IMR-90 (cell line): ENCODE measurements at regions not wholly inside any gene's neighbourhood (a gene's known extent, or its start where the extent isn't known, plus 50 kb on each side); places are given as distances from the start of the nearest gene placed in this dataset.
A peak's percentile ranks its signal among the peaks of the same experiment; 100 is the strongest.

ENCODE experiments used
- ATAC-seq: fragments of 200-7000 bp; cut with Tn5 transposase; 2 replicates; pipeline ENCODE4 v1.9.1; 2020; ENCODE audit warnings: low read depth, mild to moderate bottlenecking, moderate library complexity
- BruUV-seq: library from RNA; stranded (reverse); fragments of 400-500 nt; replicated peaks from 2 replicates; lab custom pipeline; 2021; lab: Mats Ljungman, UMichigan
- CTCF ChIA-PET: fragments of 300-600 bp; formaldehyde crosslinking; extraction: SDS; loops from one replicate; lab custom pipeline; 2021; ENCODE audit warnings: antibody characterized with exemption; lab: Yijun Ruan, JAX
- POLR2A ChIA-PET: fragments of 300-600 bp; sonication (Branson Sonifier 250); formaldehyde crosslinking; loops from one replicate; lab custom pipeline; 2022; ENCODE audit warnings: antibody characterized with exemption; ENCODE audit not compliant: unreplicated experiment; lab: Charles Lee
- DNase-seq: peaks from one replicate; pipeline ENCODE4 v3.0.0; 2013
- H2AFZ ChIP-seq: replicated peaks from 2 replicates; pipeline ENCODE3; 2013; ENCODE audit warnings: low read length, mild to moderate bottlenecking; ENCODE audit not compliant: poor library complexity
- H2AK5ac ChIP-seq: 2 replicates; pipeline ENCODE4 v1.6.1; 2013; ENCODE audit warnings: low read depth, low read length, inconsistent platforms
- H2AK9ac ChIP-seq: replicated peaks from 2 replicates; pipeline ENCODE3; 2013; ENCODE audit warnings: mild to moderate bottlenecking, low read depth, low read length, moderate library complexity; ENCODE audit not compliant: poor library complexity
- H2BK120ac ChIP-seq: 2 replicates; pipeline ENCODE4 v1.6.1; 2013; ENCODE audit warnings: low read depth, low read length, inconsistent platforms
- H2BK15ac ChIP-seq: 3 replicates; pipeline ENCODE4 v1.6.1; 2013; ENCODE audit warnings: low read depth, low read length, inconsistent platforms
- H2BK20ac ChIP-seq: 2 replicates; pipeline ENCODE4 v1.6.1; 2013; ENCODE audit warnings: low read depth, mild to moderate bottlenecking, inconsistent platforms, low read length, moderate library complexity
- H2BK5ac ChIP-seq: 2 replicates; pipeline ENCODE4 v1.6.1; 2013; ENCODE audit warnings: mild to moderate bottlenecking, low read depth, low read length, inconsistent platforms; ENCODE audit not compliant: poor library complexity, severe bottlenecking
- H3K14ac ChIP-seq: replicated peaks from 2 replicates; pipeline ENCODE4 v1.6.1; 2013; ENCODE audit warnings: low read depth, low read length, inconsistent platforms
- H3K18ac ChIP-seq: 2 replicates; pipeline ENCODE4 v1.6.1; 2013; ENCODE audit warnings: low read depth, low read length, control low read depth
- H3K23ac ChIP-seq: 2 replicates; pipeline ENCODE4 v1.6.1; 2013; ENCODE audit warnings: low read depth, low read length, inconsistent platforms
- H3K27ac ChIP-seq: 2 replicates; pipeline ENCODE4 v1.5.1; 2013; ENCODE audit warnings: mild to moderate bottlenecking, control low read depth, low read length; ENCODE audit not compliant: insufficient read depth
- H3K27me3 ChIP-seq: 2 replicates; pipeline ENCODE4 v1.6.1; 2013; ENCODE audit warnings: low read length; ENCODE audit not compliant: control insufficient read depth, insufficient read depth
- H3K36me3 ChIP-seq: 2 replicates; pipeline ENCODE4 v1.6.1; 2013; ENCODE audit warnings: low read length, mixed read lengths; ENCODE audit not compliant: control insufficient read depth, insufficient read depth
- H3K4ac ChIP-seq: 2 replicates; pipeline ENCODE4 v1.6.1; 2013; ENCODE audit warnings: low read depth, low read length, inconsistent platforms
- H3K4me1 ChIP-seq: 2 replicates; pipeline ENCODE4 v1.6.1; 2013; ENCODE audit warnings: low read length, mixed read lengths; ENCODE audit not compliant: control insufficient read depth, insufficient read depth
- H3K4me2 ChIP-seq: 2 replicates; pipeline ENCODE4 v1.6.1; 2013; ENCODE audit warnings: low read depth, mild to moderate bottlenecking, control low read depth, low read length, moderate library complexity
- H3K4me3 ChIP-seq: 2 replicates; pipeline ENCODE4 v1.5.1; 2013; ENCODE audit warnings: low read depth, mild to moderate bottlenecking, control low read depth, low read length, moderate library complexity; ENCODE audit not compliant: insufficient read depth
- H3K56ac ChIP-seq: 2 replicates; pipeline ENCODE4 v1.6.1; 2013; ENCODE audit warnings: low read length, inconsistent platforms; ENCODE audit not compliant: insufficient read depth; ENCODE audit errors: extremely low read depth
- H3K79me1 ChIP-seq, 2 experiments: 2 replicates each; pipeline ENCODE4 v1.6.1; 2013; ENCODE audit warnings: low read length in 2 of 2, inconsistent platforms in 1 of 2, low read depth in 1 of 2
- H3K9ac ChIP-seq: 2 replicates; pipeline ENCODE4 v1.6.1; 2013; ENCODE audit warnings: low read depth, low read length, control low read depth
- H3K9me1 ChIP-seq: 2 replicates; pipeline ENCODE4 v1.6.1; 2013; ENCODE audit warnings: low read length, inconsistent platforms; ENCODE audit not compliant: insufficient read depth
- H3K9me3 ChIP-seq: 2 replicates; pipeline ENCODE4 v1.6.1; 2013; ENCODE audit warnings: low read length; ENCODE audit not compliant: control insufficient read depth, insufficient read depth
- H4K20me1 ChIP-seq: 2 replicates; pipeline ENCODE4 v1.6.1; 2013; ENCODE audit warnings: low read length, inconsistent platforms; ENCODE audit not compliant: insufficient read depth
- H4K5ac ChIP-seq: 2 replicates; pipeline ENCODE4 v1.6.1; 2013; ENCODE audit warnings: mild to moderate bottlenecking, low read depth, low read length, control low read depth
- H4K8ac ChIP-seq, 2 experiments: 2 replicates each; pipeline ENCODE4 v1.6.1; 2013; ENCODE audit warnings: low read depth in 2 of 2, low read length in 2 of 2, control low read depth in 1 of 2, inconsistent platforms in 1 of 2
- H4K91ac ChIP-seq: 2 replicates; pipeline ENCODE4 v1.6.1; 2013; ENCODE audit warnings: low read depth, low read length, inconsistent platforms; ENCODE audit not compliant: insufficient read depth
- BHLHE40 ChIP-seq: fragments of 150-350 bp; IDR thresholded peaks from 2 replicates; pipeline ENCODE4 v1.6.1; 2016; ENCODE audit warnings: mild to moderate bottlenecking, low read depth, low read length
- CEBPB ChIP-seq: IDR thresholded peaks from 2 replicates; pipeline ENCODE4 v1.6.1; 2012; ENCODE audit warnings: low read depth, low read length, improper control_type of control experiment
- CHD1 ChIP-seq: IDR thresholded peaks from 2 replicates; pipeline ENCODE4 v1.6.1; 2012; ENCODE audit warnings: low read depth, low read length, improper control_type of control experiment
- ELK1 ChIP-seq: fragments of 150-350 bp; IDR thresholded peaks from 2 replicates; pipeline ENCODE4 v1.6.1; 2016; ENCODE audit warnings: low read depth, mild to moderate bottlenecking, low read length, moderate library complexity, borderline replicate concordance
- MAZ ChIP-seq: IDR thresholded peaks from 2 replicates; pipeline ENCODE4 v1.6.1; 2012; ENCODE audit warnings: low read depth, mild to moderate bottlenecking, low read length, improper control_type of control experiment, moderate library complexity, borderline replicate concordance
- POLR2A ChIP-seq: IDR thresholded peaks from 2 replicates; pipeline ENCODE4 v1.6.1; 2012; ENCODE audit warnings: mild to moderate bottlenecking, low read depth, low read length
- RAD21 ChIP-seq: IDR thresholded peaks from 2 replicates; pipeline ENCODE4 v1.6.1; 2012; ENCODE audit warnings: low read length, improper control_type of control experiment
- RCOR1 ChIP-seq: IDR thresholded peaks from 2 replicates; pipeline ENCODE4 v1.6.1; 2012; ENCODE audit warnings: mild to moderate bottlenecking, low read length, improper control_type of control experiment; ENCODE audit not compliant: insufficient replicate concordance
- RFX5 ChIP-seq: IDR thresholded peaks from 2 replicates; pipeline ENCODE4 v1.8.0; 2012; ENCODE audit warnings: low read depth, mild to moderate bottlenecking, low read length, moderate library complexity
- WGBS, 2 experiments: methylation state at CpG; one replicate each; pipeline versions ENCODE4 v1.1.5 to v1.1.7; 2013; ENCODE audit warnings: missing lambda C conversion rate in 2 of 2; ENCODE audit not compliant: insufficient read length in 1 of 2; ENCODE audit errors: extremely low coverage in 2 of 2; 5-methylcytosine and 5-hydroxymethylcytosine counted together
- dilution Hi-C: fragments of 300-500 bp; cut with HindIII; formaldehyde crosslinking; loops from one replicate; pipeline ENCODE4 v1.14.3; 2018; ENCODE audit warnings: low sequenced_read_pairs; ENCODE audit not compliant: unreplicated experiment
- in situ Hi-C: fragments of 300-500 bp; cut with MboI; formaldehyde crosslinking; loops from 3 replicates; pipeline ENCODE4 v1.14.3; 2019; ENCODE audit warnings: low sequenced_read_pairs, inconsistent platforms, mixed read lengths
- intact Hi-C: fragments of 100-400 bp; cut with micrococcal nuclease; formaldehyde crosslinking; loops from 2 replicates; pipeline ENCODE4 v1.10.0; 2022
- TF ChIP-seq, protein P1 (sequence below): conservative IDR thresholded peaks from 2 replicates; pipeline ENCODE4 v1.5.1; 2012; ENCODE audit warnings: mild to moderate bottlenecking, low read depth, low read length, improper control_type of control experiment

DNA sequence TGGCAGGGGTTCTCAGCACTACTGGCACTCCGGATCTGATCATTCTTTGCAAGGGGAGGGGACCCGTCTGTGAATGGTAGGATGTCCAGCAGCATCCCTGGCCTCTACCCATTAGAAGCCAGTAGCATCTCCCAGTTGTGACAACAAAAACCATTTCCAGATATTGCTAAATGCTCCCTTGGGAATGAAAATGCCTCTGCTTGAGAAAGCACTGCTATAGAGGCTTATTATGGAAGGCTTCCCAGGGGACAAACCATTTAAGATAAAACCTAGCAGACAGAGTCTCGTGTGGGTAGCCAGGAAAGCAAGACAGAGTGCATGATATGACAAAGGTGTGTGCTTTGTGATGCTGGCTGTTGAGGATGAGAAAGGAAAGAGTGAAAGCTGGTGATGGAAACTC lies 273.7 kb downstream of the TMX3 start:
- intact Hi-C loops = no loop called here
- H3K27me3 ChIP-seq = no peaks in the 10 kb centered on the region
- H4K20me1 ChIP-seq = no peaks in the 10 kb centered on the region
- H2AK5ac ChIP-seq = peak overlapping the region; percentile 61
- no peak overlapping the region for H3K4me2 ChIP-seq
- no peak for DNase-seq
- no peaks in the 10 kb centered on the region for H3K36me3 ChIP-seq
- peak overlapping the region; percentile 26 for H4K5ac ChIP-seq
- no peak overlapping the region for H3K9ac ChIP-seq
- ChIA-PET POLR2A (no interaction called here), CTCF (interaction anchor here (0.6 to 0.7 kb wide), 2 partner anchors 43 to 228 kb away, joined by 3 to 5 read pairs; no protein-coding TSS in a partner anchor)
- H3K27ac ChIP-seq = no peak overlapping the region
- H3K18ac ChIP-seq = peak overlapping the region; percentile 31; the same call in 1 of the 2 replicates
- no peaks in the 10 kb centered on the region for H3K79me1 ChIP-seq
- BruUV-seq = no TSS peak
- H2BK5ac ChIP-seq = peak overlapping the region; percentile 46
- H4K8ac ChIP-seq = no peak overlapping the region
- no peaks in the 10 kb centered on the region for H3K9me1 ChIP-seq
- H3K9me3 ChIP-seq = peaks cover 1% of the 10 kb centered on the region; the same call in 1 of the 2 replicates
- peak overlapping the region; percentile 25; the same call in 1 of the 2 replicates for H3K14ac ChIP-seq
- no peak for TF ChIP-seq CHD1
- no peak for TF ChIP-seq ELK1
- no peak for TF ChIP-seq RFX5
- TF ChIP-seq CEBPB = no peak
- no peak for TF ChIP-seq RAD21
- TF ChIP-seq POLR2A = no peak
- no peak for TF ChIP-seq BHLHE40
- TF ChIP-seq RCOR1 = no peak
- TF ChIP-seq, protein P1, sequence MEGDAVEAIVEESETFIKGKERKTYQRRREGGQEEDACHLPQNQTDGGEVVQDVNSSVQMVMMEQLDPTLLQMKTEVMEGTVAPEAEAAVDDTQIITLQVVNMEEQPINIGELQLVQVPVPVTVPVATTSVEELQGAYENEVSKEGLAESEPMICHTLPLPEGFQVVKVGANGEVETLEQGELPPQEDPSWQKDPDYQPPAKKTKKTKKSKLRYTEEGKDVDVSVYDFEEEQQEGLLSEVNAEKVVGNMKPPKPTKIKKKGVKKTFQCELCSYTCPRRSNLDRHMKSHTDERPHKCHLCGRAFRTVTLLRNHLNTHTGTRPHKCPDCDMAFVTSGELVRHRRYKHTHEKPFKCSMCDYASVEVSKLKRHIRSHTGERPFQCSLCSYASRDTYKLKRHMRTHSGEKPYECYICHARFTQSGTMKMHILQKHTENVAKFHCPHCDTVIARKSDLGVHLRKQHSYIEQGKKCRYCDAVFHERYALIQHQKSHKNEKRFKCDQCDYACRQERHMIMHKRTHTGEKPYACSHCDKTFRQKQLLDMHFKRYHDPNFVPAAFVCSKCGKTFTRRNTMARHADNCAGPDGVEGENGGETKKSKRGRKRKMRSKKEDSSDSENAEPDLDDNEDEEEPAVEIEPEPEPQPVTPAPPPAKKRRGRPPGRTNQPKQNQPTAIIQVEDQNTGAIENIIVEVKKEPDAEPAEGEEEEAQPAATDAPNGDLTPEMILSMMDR = no peak
- TF ChIP-seq MAZ = no peak
- 40% methylated on average over 1 of the region's 3 CpGs; no CpG with 5 or more reads in 1 of the 2 experiments for WGBS, 2 experiments
- dilution Hi-C loops = no loop called here
- H4K91ac ChIP-seq = peak overlapping the region; percentile 8; the same call in 1 of the 2 replicates
- in situ Hi-C loops = no loop called here
- H2BK20ac ChIP-seq = peak overlapping the region; percentile 57; the same call in 1 of the 2 replicates
- peak overlapping the region; percentile 39; the same call in 1 of the 3 replicates for H2BK15ac ChIP-seq
- H2AK9ac ChIP-seq = no peak overlapping the region
- peak overlapping the region; percentile 60; the same call in 1 of the 2 replicates for H2BK120ac ChIP-seq
- H2AFZ ChIP-seq = no peak overlapping the region
- peak overlapping the region; percentile 8; the same call in 1 of the 2 replicates for H3K23ac ChIP-seq
- no peak overlapping the region for H3K4me3 ChIP-seq
- no peak overlapping the region for H3K56ac ChIP-seq
- peaks cover 6% of the 10 kb centered on the region; the same call in 1 of the 2 replicates for H3K4me1 ChIP-seq
- peak overlapping the region; percentile 40; the same call in 1 of the 2 replicates for H3K4ac ChIP-seq
- no peak for ATAC-seq
